ENCODE measurements at regions not wholly inside any gene's neighbourhood (a gene's known extent, or its start where the extent isn't known, plus 50 kb on each side); places are given as distances from the start of the nearest gene placed in this dataset.

DNA sequence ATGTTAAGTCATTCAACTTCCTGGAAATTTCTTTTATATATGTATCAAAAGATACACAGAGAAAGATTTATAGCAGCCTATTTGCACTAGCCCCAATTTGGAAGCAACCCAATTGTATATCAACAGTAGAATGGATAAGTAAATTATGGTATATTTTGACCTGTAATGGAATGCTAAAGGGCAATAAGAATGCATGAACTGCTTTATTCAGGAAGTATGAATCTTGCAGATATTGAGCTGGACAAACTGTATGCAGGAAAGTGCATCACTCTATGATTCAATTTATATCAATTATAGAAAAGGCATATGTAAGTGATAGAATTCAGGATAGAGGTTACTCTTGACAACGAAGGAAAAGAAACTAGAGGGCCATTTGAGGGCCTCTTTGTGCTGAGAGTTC lies 913.1 kb upstream of the FBXO33 start:
- Histone ChIP-seq H3K4me1 (ENCODE audit: control insufficient read depth in 1 of 2, insufficient read depth in 2 of 2, low read length in 2 of 2) (no peaks in the 10 kb centered on the region), H3K4me2 (replicated peaks; ENCODE audit: extremely low read depth, low read length, poor library complexity, severe bottlenecking) (no peak overlapping the region), H3K9me3 (replicated peaks in 1 of 2; ENCODE audit: control insufficient read depth in 1 of 2, insufficient read depth in 1 of 2, low read length in 2 of 2) (peaks cover 3 to 8% of the 10 kb centered on the region in 2 donors), H3K9ac (ENCODE audit: insufficient read depth, low read length, poor library complexity, severe bottlenecking) (no peak overlapping the region), H3K27ac (ENCODE audit: low read depth in 1 of 2, low read length in 2 of 2) (no peak overlapping the region), H3K4me3 (replicated peaks in 1 of 3; ENCODE audit: low read depth in 2 of 3, low read length in 3 of 3) (no peak overlapping the region), H2AFZ (ENCODE audit: insufficient read depth, low read depth, low read length, poor library complexity, severe bottlenecking) (no peak overlapping the region), H3K36me3 (replicated peaks in 1 of 2; ENCODE audit: control insufficient read depth in 1 of 2, insufficient read depth in 2 of 2, low read length in 2 of 2) (no peaks in the 10 kb centered on the region), H3K27me3 (ENCODE audit: control insufficient read depth in 2 of 2, insufficient read depth in 2 of 2, low read length in 2 of 2) (no peaks in the 10 kb centered on the region), H4K20me1 (ENCODE audit: insufficient read depth, low read length) (no peaks in the 10 kb centered on the region), H3K79me2 (ENCODE audit: insufficient read depth, low read length) (no peaks in the 10 kb centered on the region)
- no peak for TF ChIP-seq CTCF (IDR thresholded peaks at IDR 0.05)
- H3K27ac Mint-ChIP-seq, result no peak overlapping the region
- peaks cover 0 to 9% (median 4%) of the 10 kb centered on the region in 7 donors for H3K9me3 Mint-ChIP-seq
- no peak overlapping the region for H3K4me3 Mint-ChIP-seq
- no CpG with 5 or more reads among the region's 1 CpG for WGBS (ENCODE audit: insufficient coverage)
- DNase-seq, result no peak
- H3K36me3 Mint-ChIP-seq, result no peaks in the 10 kb centered on the region
- intact Hi-C loops (cut with micrococcal nuclease), result no loop called here
- no peaks in the 10 kb centered on the region for H3K4me1 Mint-ChIP-seq
- H3K27me3 Mint-ChIP-seq (ENCODE audit: low read depth in 3 of 3), result peaks cover 0 to 1% (median 0%) of the 10 kb centered on the region in 3 donors

GRCh38 chr14:40340708-40341107 lies 908.5 kb upstream of the FBXO33 start:
- peaks cover 0 to 5% of the 10 kb centered on the region in 2 donors for H3K9me3 ChIP-seq (replicated peaks in 1 of 2; ENCODE audit: control insufficient read depth in 1 of 2, insufficient read depth in 1 of 2, low read length in 2 of 2)
- Mint-ChIP-seq H3K27ac (no peak overlapping the region), H3K9me3 (peaks cover 0 to 7% (median 3%) of the 10 kb centered on the region in 7 donors), H3K36me3 (no peaks in the 10 kb centered on the region), H3K27me3 (ENCODE audit: low read depth in 3 of 3) (peaks cover 0 to 1% (median 0%) of the 10 kb centered on the region in 3 donors), H3K4me1 (no peaks in the 10 kb centered on the region), H3K4me3 (no peak overlapping the region)
- H3K4me2 ChIP-seq (replicated peaks; ENCODE audit: extremely low read depth, low read length, poor library complexity, severe bottlenecking), result no peak overlapping the region
- no peak for DNase-seq
- H3K27me3 ChIP-seq (ENCODE audit: control insufficient read depth in 2 of 2, insufficient read depth in 2 of 2, low read length in 2 of 2), result no peaks in the 10 kb centered on the region
- no peak for TF ChIP-seq CTCF (IDR thresholded peaks at IDR 0.05)
- no peaks in the 10 kb centered on the region for H3K36me3 ChIP-seq (replicated peaks in 1 of 2; ENCODE audit: control insufficient read depth in 1 of 2, insufficient read depth in 2 of 2, low read length in 2 of 2)
- intact Hi-C loops (cut with micrococcal nuclease), result no loop called here
- H2AFZ ChIP-seq (ENCODE audit: insufficient read depth, low read depth, low read length, poor library complexity, severe bottlenecking), result no peak overlapping the region
- H3K27ac ChIP-seq (ENCODE audit: low read depth in 1 of 2, low read length in 2 of 2), result no peak overlapping the region
- no peak overlapping the region for H3K4me3 ChIP-seq (replicated peaks in 1 of 3; ENCODE audit: low read depth in 2 of 3, low read length in 3 of 3)
- WGBS (ENCODE audit: insufficient coverage), result 86% methylated on average over 1 of the region's 3 CpGs
- no peak overlapping the region for H3K9ac ChIP-seq (ENCODE audit: insufficient read depth, low read length, poor library complexity, severe bottlenecking)
- H3K79me2 ChIP-seq (ENCODE audit: insufficient read depth, low read length), result no peaks in the 10 kb centered on the region
- no peaks in the 10 kb centered on the region for H3K4me1 ChIP-seq (ENCODE audit: control insufficient read depth in 1 of 2, insufficient read depth in 2 of 2, low read length in 2 of 2)
- no peaks in the 10 kb centered on the region for H4K20me1 ChIP-seq (ENCODE audit: insufficient read depth, low read length)
